ENCODE measurements at regions not wholly inside any gene's neighbourhood (a gene's known extent, or its start where the extent isn't known, plus 50 kb on each side); places are given as distances from the start of the nearest gene placed in this dataset.

DNA sequence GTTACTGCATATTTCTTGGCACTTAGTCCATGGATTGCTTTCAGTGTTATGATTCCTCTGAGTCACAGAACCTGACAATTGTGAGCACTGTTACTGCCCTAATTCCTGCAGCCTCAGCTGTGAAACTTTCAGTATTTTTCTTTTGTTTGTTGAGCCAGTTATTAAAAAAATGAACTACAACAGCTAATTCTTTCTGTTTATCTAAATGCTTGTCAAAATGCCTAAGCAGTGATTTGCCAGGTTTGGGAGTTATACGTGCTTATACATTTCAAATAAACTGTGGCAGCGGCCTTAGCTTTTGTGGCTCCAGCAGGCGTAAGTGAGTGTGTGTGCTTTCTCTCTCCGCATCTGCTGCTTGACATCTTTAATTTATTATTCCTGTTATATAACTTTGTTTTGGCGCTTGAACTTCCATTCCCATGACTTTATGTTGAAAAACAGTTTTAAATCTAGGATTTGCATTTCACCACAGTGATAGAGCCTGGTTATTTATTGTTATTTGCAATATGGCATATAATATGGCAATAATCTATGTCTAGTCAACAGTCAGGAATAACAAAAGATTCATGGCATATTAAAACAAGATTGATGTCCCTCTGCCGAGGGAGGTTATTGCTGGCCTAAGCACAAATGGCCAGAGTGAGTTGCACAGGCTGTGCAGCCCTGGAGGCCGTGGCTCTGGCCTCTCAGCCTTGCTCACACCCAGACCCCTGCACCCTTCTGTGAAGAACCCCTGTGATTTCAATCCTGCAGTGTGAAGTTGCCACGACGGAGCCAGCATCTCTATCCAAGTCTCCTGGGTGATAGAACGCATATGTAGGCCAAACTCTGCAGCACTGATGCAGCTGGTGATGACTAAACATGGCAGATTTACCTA, 303.4 kb downstream of the THBS2 start:
- TF ChIP-seq FOXM1 (IDR thresholded peaks at IDR 0.05; ENCODE audit: borderline replicate concordance, low read depth) (no peak), ZBTB7A (IDR thresholded peaks at IDR 0.05; ENCODE audit: low read depth) (no peak), EP300 (IDR thresholded peaks at IDR 0.05; ENCODE audit: borderline replicate concordance) (no peak), CEBPB (IDR thresholded peaks at IDR 0.05) (no peak), YY1 (IDR thresholded peaks at IDR 0.05; ENCODE audit: low read depth) (no peak), TEAD4 (IDR thresholded peaks at IDR 0.05) (no peak), NFIC (IDR thresholded peaks at IDR 0.05) (no peak), EGR1 (IDR thresholded peaks at IDR 0.05) (no peak), TAF1 (IDR thresholded peaks at IDR 0.05; ENCODE audit: low read depth) (no peak)

DNA sequence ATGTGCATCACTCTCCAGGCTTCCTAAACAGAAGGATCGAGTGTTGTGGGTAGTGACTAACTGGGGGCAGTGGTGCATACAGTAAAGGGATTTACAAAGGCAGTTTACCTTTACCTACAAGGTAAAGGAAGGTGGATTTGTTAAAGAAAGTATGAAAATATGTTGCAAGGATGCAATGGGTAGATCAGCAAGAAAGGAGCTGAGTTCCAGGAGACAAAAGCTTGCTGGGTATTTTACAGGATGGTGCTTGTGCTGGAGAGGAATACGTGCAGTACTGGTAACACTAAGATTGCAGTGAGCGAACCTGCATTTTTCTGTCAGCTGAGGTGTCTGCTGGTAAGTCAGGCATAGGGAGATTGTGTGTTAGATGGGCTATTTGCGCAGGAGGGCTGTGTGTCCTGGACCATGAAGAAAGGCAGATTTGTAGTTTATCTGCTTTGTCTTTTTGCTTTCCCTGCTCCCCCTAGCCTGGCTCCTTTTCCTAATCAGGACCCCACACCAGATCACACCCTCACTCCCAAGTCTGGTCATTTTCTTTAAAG, 304.6 kb downstream of the THBS2 start:
- no peak for TF ChIP-seq TAF1 (IDR thresholded peaks at IDR 0.05; ENCODE audit: low read depth)
- no peak for TF ChIP-seq NFIC (IDR thresholded peaks at IDR 0.05)
- no peak for TF ChIP-seq MAX (IDR thresholded peaks at IDR 0.05)
- TF ChIP-seq EP300 (IDR thresholded peaks at IDR 0.05; ENCODE audit: borderline replicate concordance): no peak
- no peak for TF ChIP-seq REST (IDR thresholded peaks at IDR 0.05; ENCODE audit: low read depth)
- TF ChIP-seq TEAD4 (IDR thresholded peaks at IDR 0.05): no peak
- no peak for TF ChIP-seq RAD21 (IDR thresholded peaks at IDR 0.05; ENCODE audit: low read depth)

- TF ChIP-seq CREB1 (IDR thresholded peaks at IDR 0.05; ENCODE audit: low read depth) (no peak), ZBTB7A (IDR thresholded peaks at IDR 0.05; ENCODE audit: low read depth) (no peak), FOXM1 (IDR thresholded peaks at IDR 0.05; ENCODE audit: borderline replicate concordance, low read depth) (no peak), EGR1 (IDR thresholded peaks at IDR 0.05) (no peak), YY1 (IDR thresholded peaks at IDR 0.05; ENCODE audit: low read depth) (no peak), REST (IDR thresholded peaks at IDR 0.05; ENCODE audit: low read depth) (no peak), TEAD4 (IDR thresholded peaks at IDR 0.05) (no peak), MAX (IDR thresholded peaks at IDR 0.05) (no peak), TCF12 (IDR thresholded peaks at IDR 0.05; ENCODE audit: low read depth) (no peak), NFIC (IDR thresholded peaks at IDR 0.05) (no peak), CEBPB (IDR thresholded peaks at IDR 0.05) (no peak), EP300 (IDR thresholded peaks at IDR 0.05; ENCODE audit: borderline replicate concordance) (no peak), RAD21 (IDR thresholded peaks at IDR 0.05; ENCODE audit: low read depth) (no peak), TAF1 (IDR thresholded peaks at IDR 0.05; ENCODE audit: low read depth) (no peak)
- TF ChIP-seq, protein P1, sequence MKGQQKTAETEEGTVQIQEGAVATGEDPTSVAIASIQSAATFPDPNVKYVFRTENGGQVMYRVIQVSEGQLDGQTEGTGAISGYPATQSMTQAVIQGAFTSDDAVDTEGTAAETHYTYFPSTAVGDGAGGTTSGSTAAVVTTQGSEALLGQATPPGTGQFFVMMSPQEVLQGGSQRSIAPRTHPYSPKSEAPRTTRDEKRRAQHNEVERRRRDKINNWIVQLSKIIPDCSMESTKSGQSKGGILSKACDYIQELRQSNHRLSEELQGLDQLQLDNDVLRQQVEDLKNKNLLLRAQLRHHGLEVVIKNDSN (IDR thresholded peaks at IDR 0.05): no peak
These were observed 305.6 kb downstream of the THBS2 start for GRCh38 chr6:168948002-168948401.

- TF ChIP-seq EP300 (IDR thresholded peaks at IDR 0.05; ENCODE audit: borderline replicate concordance): no peak
- TF ChIP-seq CEBPB (IDR thresholded peaks at IDR 0.05): no peak
- TF ChIP-seq MAX (IDR thresholded peaks at IDR 0.05): no peak
- TF ChIP-seq NFIC (IDR thresholded peaks at IDR 0.05): no peak
- no peak for TF ChIP-seq TCF12 (IDR thresholded peaks at IDR 0.05; ENCODE audit: low read depth)
- no peak for TF ChIP-seq EGR1 (IDR thresholded peaks at IDR 0.05)
- no peak for TF ChIP-seq YY1 (IDR thresholded peaks at IDR 0.05; ENCODE audit: low read depth)
- no peak for TF ChIP-seq FOXM1 (IDR thresholded peaks at IDR 0.05; ENCODE audit: borderline replicate concordance, low read depth)
- TF ChIP-seq ZBTB7A (IDR thresholded peaks at IDR 0.05; ENCODE audit: low read depth): no peak
- TF ChIP-seq REST (IDR thresholded peaks at IDR 0.05; ENCODE audit: low read depth): no peak
- TF ChIP-seq, protein P1 (IDR thresholded peaks at IDR 0.05): no peak
- no peak for TF ChIP-seq CREB1 (IDR thresholded peaks at IDR 0.05; ENCODE audit: low read depth)
- no peak for TF ChIP-seq RAD21 (IDR thresholded peaks at IDR 0.05; ENCODE audit: low read depth)
- no peak for TF ChIP-seq TAF1 (IDR thresholded peaks at IDR 0.05; ENCODE audit: low read depth)
- TF ChIP-seq TEAD4 (IDR thresholded peaks at IDR 0.05): no peak
These were observed 310.3 kb downstream of the THBS2 start for GRCh38 chr6:168943231-168943905.
